GM12878 (cell line): ENCODE measurements at regions not wholly inside any gene's neighbourhood (a gene's known extent, or its start where the extent isn't known, plus 50 kb on each side); places are given as distances from the start of the nearest gene placed in this dataset.

Experiments used
- ATAC-seq: fragments of 200-7000 bp; cut with Tn5 transposase; 3 replicates; pipeline ENCODE4 v1.9.1; 2020; ENCODE audit warnings: mild to moderate bottlenecking, moderate library complexity
- BruUV-seq: library from RNA; stranded (reverse); fragments of 400-500 nt; replicated peaks from 2 replicates; lab custom pipeline; 2021; lab: Mats Ljungman, UMichigan
- CTCF ChIA-PET: fragments of 300-600 bp; sonication (Branson Sonifier 250); formaldehyde crosslinking; extraction: SDS; loops from one replicate; lab custom pipeline; 2021; ENCODE audit warnings: inconsistent platforms; lab: Yijun Ruan, JAX
- POLR2A ChIA-PET: fragments of 350-600 bp; formaldehyde crosslinking; extraction: SDS; loops from one replicate; lab custom pipeline; 2021; ENCODE audit warnings: inconsistent platforms; lab: Charles Lee
- RAD21 ChIA-PET: fragments of 300-600 bp; sonication (Branson Sonifier 250); formaldehyde crosslinking; loops from one replicate; lab custom pipeline; 2023; ENCODE audit warnings: antibody characterized with exemption; ENCODE audit not compliant: unreplicated experiment; lab: Charles Lee
- SMC1A ChIA-PET: fragments of 300-600 bp; sonication (Branson Sonifier 250); formaldehyde crosslinking; loops from one replicate; lab custom pipeline; 2023; ENCODE audit not compliant: unreplicated experiment, uncharacterized antibody; lab: Charles Lee
- DNase-seq: peaks from one replicate; pipeline ENCODE4 v3.0.0-alpha.2; 2011; ENCODE audit warnings: low read depth, low spot score
- FAIRE-seq: peaks from 3 replicates; lab custom pipeline; 2011; peaks lifted over from hg19 to GRCh38; lab: Jason Lieb, UNC
- H2AFZ ChIP-seq: 2 replicates; pipeline ENCODE4 v1.6.0; 2011; ENCODE audit warnings: low read depth, low read length, control low read depth; ENCODE audit not compliant: control insufficient read depth
- H3K27ac ChIP-seq: 2 replicates; pipeline ENCODE4 v1.5.1; 2011; ENCODE audit warnings: control low read depth; ENCODE audit not compliant: control insufficient read depth, insufficient read depth
- H3K27me3 ChIP-seq, 2 experiments: replicated peaks in 1 of 2; 2 replicates each; pipeline versions ENCODE4 v1.6.0 to v1.6.1; 2011; ENCODE audit warnings: low read length in 1 of 2; ENCODE audit not compliant: control insufficient read depth in 2 of 2, insufficient read depth in 2 of 2
- H3K36me3 ChIP-seq, 2 experiments: 2 replicates each; pipeline ENCODE4 v1.5.1; 2011; ENCODE audit warnings: low read length in 1 of 2; ENCODE audit not compliant: control insufficient read depth in 2 of 2, insufficient read depth in 2 of 2
- H3K4me1 ChIP-seq: 2 replicates; pipeline ENCODE4 v1.6.1; 2011; ENCODE audit warnings: mild to moderate bottlenecking, low read length, moderate library complexity, mixed read lengths; ENCODE audit not compliant: control insufficient read depth, insufficient read depth
- H3K4me2 ChIP-seq: 2 replicates; pipeline ENCODE4 v1.6.0; 2011; ENCODE audit warnings: control low read depth; ENCODE audit not compliant: control insufficient read depth, insufficient read depth
- H3K4me3 ChIP-seq: fragments of 200-600 bp; sonication (generic); 2 replicates; pipeline ENCODE4 v1.5.1; 2016
- H3K79me2 ChIP-seq: 2 replicates; pipeline ENCODE4 v1.6.0; 2011; ENCODE audit warnings: low read length; ENCODE audit not compliant: control insufficient read depth, insufficient read depth
- H3K9ac ChIP-seq: 2 replicates; pipeline ENCODE4 v1.8.0; 2011; ENCODE audit warnings: low read length, control low read depth, mixed read lengths; ENCODE audit not compliant: control insufficient read depth, insufficient read depth
- H3K9me3 ChIP-seq: replicated peaks from 3 replicates; pipeline ENCODE4 v1.5.1; 2011; ENCODE audit warnings: mild to moderate bottlenecking, low read length; ENCODE audit not compliant: control insufficient read depth, insufficient read depth
- H4K20me1 ChIP-seq: 2 replicates; pipeline ENCODE4 v1.6.0; 2011; ENCODE audit not compliant: control insufficient read depth, insufficient read depth
- POLR2AphosphoS2 ChIP-seq: IDR thresholded peaks from 2 replicates; pipeline ENCODE4 v1.6.1; 2011; ENCODE audit warnings: low read depth, mild to moderate bottlenecking, low read length, improper control_type of control experiment, moderate library complexity
- WGBS: methylation state at CpG from one replicate; pipeline ENCODE4 v1.1.6; 2016; ENCODE audit warnings: low lambda C conversion rate; ENCODE audit not compliant: insufficient replicate concordance, insufficient coverage; ENCODE audit errors: missing lambda C conversion rate; 5-methylcytosine and 5-hydroxymethylcytosine counted together
- in situ Hi-C: fragments of 300-500 bp; cut with MboI; formaldehyde crosslinking; loops from 9 replicates; pipeline ENCODE4 v1.14.3; 2018; ENCODE audit warnings: mixed read lengths
- intact Hi-C: fragments of 100-400 bp; cut with micrococcal nuclease; formaldehyde crosslinking; loops from one replicate; pipeline ENCODE4 v1.14.2; 2022; ENCODE audit not compliant: unreplicated experiment
- TF ChIP-seq, protein P1 (sequence below): IDR thresholded peaks from 2 replicates; pipeline ENCODE4 v1.6.1; 2011; ENCODE audit warnings: low read depth, low read length, improper control_type of control experiment, borderline replicate concordance
- TF ChIP-seq, protein P2 (sequence below), 3 experiments: IDR thresholded peaks in 2 of 3; conservative IDR thresholded peaks in 1 of 3; 2 replicates each; pipeline ENCODE4 v1.5.1; 2011; ENCODE audit warnings: low read depth in 3 of 3, low read length in 3 of 3, mild to moderate bottlenecking in 3 of 3, control low read depth in 2 of 3, moderate library complexity in 2 of 3, inconsistent platforms in 1 of 3, mixed read lengths in 1 of 3; ENCODE audit not compliant: control insufficient read depth in 2 of 3, insufficient read depth in 1 of 3; ENCODE audit errors: extremely low read depth in 1 of 3
- TF ChIP-seq, protein P3 (sequence below): fragments of 450-650 bp; IDR thresholded peaks from 2 replicates; pipeline ENCODE4 v1.6.1; 2017; ENCODE audit warnings: mild to moderate bottlenecking, moderate library complexity
- TF ChIP-seq, protein P4 (sequence below): fragments of 450-650 bp; formaldehyde crosslinking; IDR thresholded peaks from 2 replicates; pipeline ENCODE4 v1.4.0; 2020; ENCODE audit warnings: mild to moderate bottlenecking, moderate library complexity

DNA sequence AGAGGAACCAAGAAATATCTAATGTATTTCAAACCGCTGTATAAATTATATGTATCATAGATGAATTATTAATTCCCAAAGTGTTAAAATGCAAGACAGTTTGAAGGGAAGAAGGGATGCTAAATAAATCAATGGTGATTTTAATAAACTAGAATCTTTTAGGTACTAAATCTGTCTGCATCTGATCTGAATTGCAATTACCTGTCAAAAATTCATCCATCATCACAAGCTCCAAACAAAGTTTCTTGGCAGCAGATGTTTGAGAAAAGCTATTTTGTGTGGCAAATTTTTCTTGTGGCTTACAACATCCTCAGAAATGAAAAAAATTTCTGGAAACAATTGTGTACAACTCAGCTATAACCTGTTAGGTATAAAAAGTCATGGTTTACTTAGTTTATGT lies 816.0 kb upstream of the NDST4 start:
- no peak for TF ChIP-seq POLR2AphosphoS2
- TF ChIP-seq, all 136 proteins: peak for 0
- Histone ChIP-seq H3K9ac (no peak overlapping the region), H2AFZ (no peak overlapping the region), H3K27ac (no peak overlapping the region), H3K27me3 (no peaks in the 10 kb centered on the region), H3K4me1 (no peaks in the 10 kb centered on the region), H3K79me2 (no peaks in the 10 kb centered on the region), H3K36me3 (no peaks in the 10 kb centered on the region), H3K4me2 (no peak overlapping the region), H4K20me1 (no peaks in the 10 kb centered on the region), H3K4me3 (no peak overlapping the region), H3K9me3 (no peaks in the 10 kb centered on the region)
- no TSS peak for BruUV-seq
- ATAC-seq (no peak), FAIRE-seq (no peak), DNase-seq (no peak)
- ChIA-PET SMC1A (no interaction called here), POLR2A (no interaction called here), CTCF (no interaction called here), RAD21 (no interaction called here)
- intact Hi-C loops = no loop called here
- in situ Hi-C loops = no loop called here
- WGBS = 0% methylated on average over 1 of the region's 1 CpG

DNA sequence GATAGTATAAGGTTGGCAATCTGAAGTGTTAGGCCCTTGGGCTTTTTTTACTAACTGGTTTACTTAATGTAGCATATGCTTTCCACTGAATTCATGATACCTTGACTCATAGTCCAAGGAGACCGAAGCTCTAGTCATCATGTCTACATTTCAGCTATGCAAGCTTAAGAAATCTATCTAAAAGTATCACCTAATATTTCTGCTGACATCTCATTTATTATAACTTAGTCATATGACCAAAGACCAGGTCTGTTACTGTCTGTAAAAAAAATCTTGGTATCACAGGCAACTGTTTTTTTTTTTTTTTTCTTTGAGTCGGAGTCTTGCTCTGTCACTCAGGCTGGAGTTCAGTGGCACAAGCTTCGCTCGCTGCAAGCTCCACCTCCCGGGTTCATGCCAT lies 814.0 kb upstream of the NDST4 start:
- ChIA-PET CTCF (interaction anchor here (1.4 kb wide), 1 partner anchor 12 kb away, joined by 4 read pairs; no protein-coding TSS in a partner anchor), SMC1A (no interaction called here), POLR2A (interaction anchor here (0.7 kb wide), 1 partner anchor 532 kb away, joined by 3 read pairs; no protein-coding TSS in a partner anchor), RAD21 (interaction anchor here (1.0 kb wide), 1 partner anchor 10 kb away, joined by 3 read pairs; no protein-coding TSS in a partner anchor)
- no peak overlapping the region for H3K4me3 ChIP-seq
- no peaks in the 10 kb centered on the region for H3K9me3 ChIP-seq
- DNase-seq (no peak), ATAC-seq (no peak), FAIRE-seq (no peak)
- H2AFZ ChIP-seq = no peak overlapping the region
- BruUV-seq = no TSS peak
- no peaks in the 10 kb centered on the region for H4K20me1 ChIP-seq
- intact Hi-C loops = no loop called here
- in situ Hi-C loops = no loop called here
- WGBS = 34% methylated on average over 4 of the region's 5 CpGs
- no peak overlapping the region for H3K27ac ChIP-seq
- H3K9ac ChIP-seq = no peak overlapping the region
- H3K79me2 ChIP-seq = no peaks in the 10 kb centered on the region
- H3K36me3 ChIP-seq = no peaks in the 10 kb centered on the region
- no peak overlapping the region for H3K4me2 ChIP-seq
- no peaks in the 10 kb centered on the region for H3K4me1 ChIP-seq
- no peaks in the 10 kb centered on the region for H3K27me3 ChIP-seq
- TF ChIP-seq, protein P1, sequence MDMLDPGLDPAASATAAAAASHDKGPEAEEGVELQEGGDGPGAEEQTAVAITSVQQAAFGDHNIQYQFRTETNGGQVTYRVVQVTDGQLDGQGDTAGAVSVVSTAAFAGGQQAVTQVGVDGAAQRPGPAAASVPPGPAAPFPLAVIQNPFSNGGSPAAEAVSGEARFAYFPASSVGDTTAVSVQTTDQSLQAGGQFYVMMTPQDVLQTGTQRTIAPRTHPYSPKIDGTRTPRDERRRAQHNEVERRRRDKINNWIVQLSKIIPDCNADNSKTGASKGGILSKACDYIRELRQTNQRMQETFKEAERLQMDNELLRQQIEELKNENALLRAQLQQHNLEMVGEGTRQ = no peak
- TF ChIP-seq, protein P2, sequence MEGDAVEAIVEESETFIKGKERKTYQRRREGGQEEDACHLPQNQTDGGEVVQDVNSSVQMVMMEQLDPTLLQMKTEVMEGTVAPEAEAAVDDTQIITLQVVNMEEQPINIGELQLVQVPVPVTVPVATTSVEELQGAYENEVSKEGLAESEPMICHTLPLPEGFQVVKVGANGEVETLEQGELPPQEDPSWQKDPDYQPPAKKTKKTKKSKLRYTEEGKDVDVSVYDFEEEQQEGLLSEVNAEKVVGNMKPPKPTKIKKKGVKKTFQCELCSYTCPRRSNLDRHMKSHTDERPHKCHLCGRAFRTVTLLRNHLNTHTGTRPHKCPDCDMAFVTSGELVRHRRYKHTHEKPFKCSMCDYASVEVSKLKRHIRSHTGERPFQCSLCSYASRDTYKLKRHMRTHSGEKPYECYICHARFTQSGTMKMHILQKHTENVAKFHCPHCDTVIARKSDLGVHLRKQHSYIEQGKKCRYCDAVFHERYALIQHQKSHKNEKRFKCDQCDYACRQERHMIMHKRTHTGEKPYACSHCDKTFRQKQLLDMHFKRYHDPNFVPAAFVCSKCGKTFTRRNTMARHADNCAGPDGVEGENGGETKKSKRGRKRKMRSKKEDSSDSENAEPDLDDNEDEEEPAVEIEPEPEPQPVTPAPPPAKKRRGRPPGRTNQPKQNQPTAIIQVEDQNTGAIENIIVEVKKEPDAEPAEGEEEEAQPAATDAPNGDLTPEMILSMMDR (IDR thresholded peaks at IDR 0.05 in 2 of 3, conservative IDR thresholded peaks at IDR 0.05 in 1 of 3; ENCODE audit: control insufficient read depth in 2 of 3, extremely low read depth in 1 of 3, insufficient read depth in 1 of 3, low read depth in 3 of 3, low read length in 3 of 3) = no peak
- TF ChIP-seq, protein P3, sequence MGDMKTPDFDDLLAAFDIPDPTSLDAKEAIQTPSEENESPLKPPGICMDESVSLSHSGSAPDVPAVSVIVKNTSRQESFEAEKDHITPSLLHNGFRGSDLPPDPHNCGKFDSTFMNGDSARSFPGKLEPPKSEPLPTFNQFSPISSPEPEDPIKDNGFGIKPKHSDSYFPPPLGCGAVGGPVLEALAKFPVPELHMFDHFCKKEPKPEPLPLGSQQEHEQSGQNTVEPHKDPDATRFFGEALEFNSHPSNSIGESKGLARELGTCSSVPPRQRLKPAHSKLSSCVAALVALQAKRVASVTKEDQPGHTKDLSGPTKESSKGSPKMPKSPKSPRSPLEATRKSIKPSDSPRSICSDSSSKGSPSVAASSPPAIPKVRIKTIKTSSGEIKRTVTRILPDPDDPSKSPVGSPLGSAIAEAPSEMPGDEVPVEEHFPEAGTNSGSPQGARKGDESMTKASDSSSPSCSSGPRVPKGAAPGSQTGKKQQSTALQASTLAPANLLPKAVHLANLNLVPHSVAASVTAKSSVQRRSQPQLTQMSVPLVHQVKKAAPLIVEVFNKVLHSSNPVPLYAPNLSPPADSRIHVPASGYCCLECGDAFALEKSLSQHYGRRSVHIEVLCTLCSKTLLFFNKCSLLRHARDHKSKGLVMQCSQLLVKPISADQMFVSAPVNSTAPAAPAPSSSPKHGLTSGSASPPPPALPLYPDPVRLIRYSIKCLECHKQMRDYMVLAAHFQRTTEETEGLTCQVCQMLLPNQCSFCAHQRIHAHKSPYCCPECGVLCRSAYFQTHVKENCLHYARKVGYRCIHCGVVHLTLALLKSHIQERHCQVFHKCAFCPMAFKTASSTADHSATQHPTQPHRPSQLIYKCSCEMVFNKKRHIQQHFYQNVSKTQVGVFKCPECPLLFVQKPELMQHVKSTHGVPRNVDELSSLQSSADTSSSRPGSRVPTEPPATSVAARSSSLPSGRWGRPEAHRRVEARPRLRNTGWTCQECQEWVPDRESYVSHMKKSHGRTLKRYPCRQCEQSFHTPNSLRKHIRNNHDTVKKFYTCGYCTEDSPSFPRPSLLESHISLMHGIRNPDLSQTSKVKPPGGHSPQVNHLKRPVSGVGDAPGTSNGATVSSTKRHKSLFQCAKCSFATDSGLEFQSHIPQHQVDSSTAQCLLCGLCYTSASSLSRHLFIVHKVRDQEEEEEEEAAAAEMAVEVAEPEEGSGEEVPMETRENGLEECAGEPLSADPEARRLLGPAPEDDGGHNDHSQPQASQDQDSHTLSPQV = no peak
- TF ChIP-seq, protein P4, sequence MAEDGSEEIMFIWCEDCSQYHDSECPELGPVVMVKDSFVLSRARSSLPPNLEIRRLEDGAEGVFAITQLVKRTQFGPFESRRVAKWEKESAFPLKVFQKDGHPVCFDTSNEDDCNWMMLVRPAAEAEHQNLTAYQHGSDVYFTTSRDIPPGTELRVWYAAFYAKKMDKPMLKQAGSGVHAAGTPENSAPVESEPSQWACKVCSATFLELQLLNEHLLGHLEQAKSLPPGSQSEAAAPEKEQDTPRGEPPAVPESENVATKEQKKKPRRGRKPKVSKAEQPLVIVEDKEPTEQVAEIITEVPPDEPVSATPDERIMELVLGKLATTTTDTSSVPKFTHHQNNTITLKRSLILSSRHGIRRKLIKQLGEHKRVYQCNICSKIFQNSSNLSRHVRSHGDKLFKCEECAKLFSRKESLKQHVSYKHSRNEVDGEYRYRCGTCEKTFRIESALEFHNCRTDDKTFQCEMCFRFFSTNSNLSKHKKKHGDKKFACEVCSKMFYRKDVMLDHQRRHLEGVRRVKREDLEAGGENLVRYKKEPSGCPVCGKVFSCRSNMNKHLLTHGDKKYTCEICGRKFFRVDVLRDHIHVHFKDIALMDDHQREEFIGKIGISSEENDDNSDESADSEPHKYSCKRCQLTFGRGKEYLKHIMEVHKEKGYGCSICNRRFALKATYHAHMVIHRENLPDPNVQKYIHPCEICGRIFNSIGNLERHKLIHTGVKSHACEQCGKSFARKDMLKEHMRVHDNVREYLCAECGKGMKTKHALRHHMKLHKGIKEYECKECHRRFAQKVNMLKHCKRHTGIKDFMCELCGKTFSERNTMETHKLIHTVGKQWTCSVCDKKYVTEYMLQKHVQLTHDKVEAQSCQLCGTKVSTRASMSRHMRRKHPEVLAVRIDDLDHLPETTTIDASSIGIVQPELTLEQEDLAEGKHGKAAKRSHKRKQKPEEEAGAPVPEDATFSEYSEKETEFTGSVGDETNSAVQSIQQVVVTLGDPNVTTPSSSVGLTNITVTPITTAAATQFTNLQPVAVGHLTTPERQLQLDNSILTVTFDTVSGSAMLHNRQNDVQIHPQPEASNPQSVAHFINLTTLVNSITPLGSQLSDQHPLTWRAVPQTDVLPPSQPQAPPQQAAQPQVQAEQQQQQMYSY (CRISPR knock-in tag) = no peak
